IMR-90 (cell line): ENCODE measurements at regions not wholly inside any gene's neighbourhood (a gene's known extent, or its start where the extent isn't known, plus 50 kb on each side); places are given as distances from the start of the nearest gene placed in this dataset.

Experiments used
- ATAC-seq: fragments of 200-7000 bp; cut with Tn5 transposase; 2 replicates; pipeline ENCODE4 v1.9.1; 2020; ENCODE audit warnings: low read depth, mild to moderate bottlenecking, moderate library complexity
- BruUV-seq: library from RNA; stranded (reverse); fragments of 400-500 nt; replicated peaks from 2 replicates; lab custom pipeline; 2021; lab: Mats Ljungman, UMichigan
- CTCF ChIA-PET: fragments of 300-600 bp; formaldehyde crosslinking; extraction: SDS; loops from one replicate; lab custom pipeline; 2021; ENCODE audit warnings: antibody characterized with exemption; lab: Yijun Ruan, JAX
- POLR2A ChIA-PET: fragments of 300-600 bp; sonication (Branson Sonifier 250); formaldehyde crosslinking; loops from one replicate; lab custom pipeline; 2022; ENCODE audit warnings: antibody characterized with exemption; ENCODE audit not compliant: unreplicated experiment; lab: Charles Lee
- DNase-seq: peaks from one replicate; pipeline ENCODE4 v3.0.0; 2013
- H2AFZ ChIP-seq: replicated peaks from 2 replicates; pipeline ENCODE3; 2013; ENCODE audit warnings: low read length, mild to moderate bottlenecking; ENCODE audit not compliant: poor library complexity
- H2AK5ac ChIP-seq: 2 replicates; pipeline ENCODE4 v1.6.1; 2013; ENCODE audit warnings: low read depth, low read length, inconsistent platforms
- H2AK9ac ChIP-seq: replicated peaks from 2 replicates; pipeline ENCODE3; 2013; ENCODE audit warnings: mild to moderate bottlenecking, low read depth, low read length, moderate library complexity; ENCODE audit not compliant: poor library complexity
- H2BK120ac ChIP-seq: 2 replicates; pipeline ENCODE4 v1.6.1; 2013; ENCODE audit warnings: low read depth, low read length, inconsistent platforms
- H2BK15ac ChIP-seq: 3 replicates; pipeline ENCODE4 v1.6.1; 2013; ENCODE audit warnings: low read depth, low read length, inconsistent platforms
- H2BK20ac ChIP-seq: 2 replicates; pipeline ENCODE4 v1.6.1; 2013; ENCODE audit warnings: low read depth, mild to moderate bottlenecking, inconsistent platforms, low read length, moderate library complexity
- H2BK5ac ChIP-seq: 2 replicates; pipeline ENCODE4 v1.6.1; 2013; ENCODE audit warnings: mild to moderate bottlenecking, low read depth, low read length, inconsistent platforms; ENCODE audit not compliant: poor library complexity, severe bottlenecking
- H3K14ac ChIP-seq: replicated peaks from 2 replicates; pipeline ENCODE4 v1.6.1; 2013; ENCODE audit warnings: low read depth, low read length, inconsistent platforms
- H3K18ac ChIP-seq: 2 replicates; pipeline ENCODE4 v1.6.1; 2013; ENCODE audit warnings: low read depth, low read length, control low read depth
- H3K23ac ChIP-seq: 2 replicates; pipeline ENCODE4 v1.6.1; 2013; ENCODE audit warnings: low read depth, low read length, inconsistent platforms
- H3K27ac ChIP-seq: 2 replicates; pipeline ENCODE4 v1.5.1; 2013; ENCODE audit warnings: mild to moderate bottlenecking, control low read depth, low read length; ENCODE audit not compliant: insufficient read depth
- H3K27me3 ChIP-seq: 2 replicates; pipeline ENCODE4 v1.6.1; 2013; ENCODE audit warnings: low read length; ENCODE audit not compliant: control insufficient read depth, insufficient read depth
- H3K36me3 ChIP-seq: 2 replicates; pipeline ENCODE4 v1.6.1; 2013; ENCODE audit warnings: low read length, mixed read lengths; ENCODE audit not compliant: control insufficient read depth, insufficient read depth
- H3K4ac ChIP-seq: 2 replicates; pipeline ENCODE4 v1.6.1; 2013; ENCODE audit warnings: low read depth, low read length, inconsistent platforms
- H3K4me1 ChIP-seq: 2 replicates; pipeline ENCODE4 v1.6.1; 2013; ENCODE audit warnings: low read length, mixed read lengths; ENCODE audit not compliant: control insufficient read depth, insufficient read depth
- H3K4me2 ChIP-seq: 2 replicates; pipeline ENCODE4 v1.6.1; 2013; ENCODE audit warnings: low read depth, mild to moderate bottlenecking, control low read depth, low read length, moderate library complexity
- H3K4me3 ChIP-seq: 2 replicates; pipeline ENCODE4 v1.5.1; 2013; ENCODE audit warnings: low read depth, mild to moderate bottlenecking, control low read depth, low read length, moderate library complexity; ENCODE audit not compliant: insufficient read depth
- H3K56ac ChIP-seq: 2 replicates; pipeline ENCODE4 v1.6.1; 2013; ENCODE audit warnings: low read length, inconsistent platforms; ENCODE audit not compliant: insufficient read depth; ENCODE audit errors: extremely low read depth
- H3K79me1 ChIP-seq, 2 experiments: 2 replicates each; pipeline ENCODE4 v1.6.1; 2013; ENCODE audit warnings: low read length in 2 of 2, inconsistent platforms in 1 of 2, low read depth in 1 of 2
- H3K9ac ChIP-seq: 2 replicates; pipeline ENCODE4 v1.6.1; 2013; ENCODE audit warnings: low read depth, low read length, control low read depth
- H3K9me1 ChIP-seq: 2 replicates; pipeline ENCODE4 v1.6.1; 2013; ENCODE audit warnings: low read length, inconsistent platforms; ENCODE audit not compliant: insufficient read depth
- H3K9me3 ChIP-seq: 2 replicates; pipeline ENCODE4 v1.6.1; 2013; ENCODE audit warnings: low read length; ENCODE audit not compliant: control insufficient read depth, insufficient read depth
- H4K20me1 ChIP-seq: 2 replicates; pipeline ENCODE4 v1.6.1; 2013; ENCODE audit warnings: low read length, inconsistent platforms; ENCODE audit not compliant: insufficient read depth
- H4K5ac ChIP-seq: 2 replicates; pipeline ENCODE4 v1.6.1; 2013; ENCODE audit warnings: mild to moderate bottlenecking, low read depth, low read length, control low read depth
- H4K8ac ChIP-seq, 2 experiments: 2 replicates each; pipeline ENCODE4 v1.6.1; 2013; ENCODE audit warnings: low read depth in 2 of 2, low read length in 2 of 2, control low read depth in 1 of 2, inconsistent platforms in 1 of 2
- H4K91ac ChIP-seq: 2 replicates; pipeline ENCODE4 v1.6.1; 2013; ENCODE audit warnings: low read depth, low read length, inconsistent platforms; ENCODE audit not compliant: insufficient read depth
- NFE2L2 ChIP-seq: fragments of 150-350 bp; IDR thresholded peaks from 2 replicates; pipeline ENCODE4 v1.6.1; 2016; ENCODE audit warnings: low read depth, mild to moderate bottlenecking, low read length
- RAD21 ChIP-seq: IDR thresholded peaks from 2 replicates; pipeline ENCODE4 v1.6.1; 2012; ENCODE audit warnings: low read length, improper control_type of control experiment
- SMC3 ChIP-seq: fragments of 150-350 bp; IDR thresholded peaks from 2 replicates; pipeline ENCODE4 v1.6.1; 2016; ENCODE audit warnings: low read depth, mild to moderate bottlenecking, antibody characterized with exemption, low read length, moderate library complexity
- WGBS, 2 experiments: methylation state at CpG; one replicate each; pipeline versions ENCODE4 v1.1.5 to v1.1.7; 2013; ENCODE audit warnings: missing lambda C conversion rate in 2 of 2; ENCODE audit not compliant: insufficient read length in 1 of 2; ENCODE audit errors: extremely low coverage in 2 of 2; 5-methylcytosine and 5-hydroxymethylcytosine counted together
- dilution Hi-C: fragments of 300-500 bp; cut with HindIII; formaldehyde crosslinking; loops from one replicate; pipeline ENCODE4 v1.14.3; 2018; ENCODE audit warnings: low sequenced_read_pairs; ENCODE audit not compliant: unreplicated experiment
- in situ Hi-C: fragments of 300-500 bp; cut with MboI; formaldehyde crosslinking; loops from 3 replicates; pipeline ENCODE4 v1.14.3; 2019; ENCODE audit warnings: low sequenced_read_pairs, inconsistent platforms, mixed read lengths
- intact Hi-C: fragments of 100-400 bp; cut with micrococcal nuclease; formaldehyde crosslinking; loops from 2 replicates; pipeline ENCODE4 v1.10.0; 2022
- TF ChIP-seq, protein P1 (sequence below): fragments of 150-350 bp; IDR thresholded peaks from 2 replicates; pipeline ENCODE4 v1.6.1; 2016; ENCODE audit warnings: low read depth, mild to moderate bottlenecking, low read length, moderate library complexity, borderline replicate concordance

DNA sequence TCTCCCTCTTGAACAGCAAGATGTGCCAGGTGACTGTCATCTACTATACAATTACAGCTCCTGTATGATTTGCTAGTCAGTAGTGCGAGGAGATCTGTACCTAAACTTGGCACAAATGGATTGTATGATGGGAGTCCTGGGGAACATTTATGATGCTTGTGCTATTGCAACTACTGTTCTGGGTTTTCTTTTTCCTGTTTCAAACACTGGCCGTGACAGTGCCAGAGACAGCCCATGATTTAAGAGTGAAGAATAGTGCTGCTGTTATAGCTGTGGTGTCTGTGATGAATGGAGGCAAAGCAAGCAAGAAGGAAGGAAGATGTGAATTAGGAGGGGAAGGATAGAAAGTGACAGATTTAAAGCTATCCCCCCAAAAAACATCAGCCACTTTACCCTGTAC is 1868.9 kb downstream of the PCDH7 start:
- no TSS peak for BruUV-seq

More for the DNA sequence above, 1868.9 kb downstream of the PCDH7 start:
- H3K14ac ChIP-seq = no peak overlapping the region
- ChIA-PET CTCF (no interaction called here), POLR2A (no interaction called here)
- no peak overlapping the region for H4K5ac ChIP-seq
- H3K9me3 ChIP-seq = peaks cover 2% of the 10 kb centered on the region
- no peak overlapping the region for H2BK5ac ChIP-seq
- H2AK9ac ChIP-seq = no peak overlapping the region
- no peaks in the 10 kb centered on the region for H3K9me1 ChIP-seq
- TF ChIP-seq RAD21 (no peak), NFE2L2 (no peak), SMC3 (no peak)
- TF ChIP-seq, protein P1, sequence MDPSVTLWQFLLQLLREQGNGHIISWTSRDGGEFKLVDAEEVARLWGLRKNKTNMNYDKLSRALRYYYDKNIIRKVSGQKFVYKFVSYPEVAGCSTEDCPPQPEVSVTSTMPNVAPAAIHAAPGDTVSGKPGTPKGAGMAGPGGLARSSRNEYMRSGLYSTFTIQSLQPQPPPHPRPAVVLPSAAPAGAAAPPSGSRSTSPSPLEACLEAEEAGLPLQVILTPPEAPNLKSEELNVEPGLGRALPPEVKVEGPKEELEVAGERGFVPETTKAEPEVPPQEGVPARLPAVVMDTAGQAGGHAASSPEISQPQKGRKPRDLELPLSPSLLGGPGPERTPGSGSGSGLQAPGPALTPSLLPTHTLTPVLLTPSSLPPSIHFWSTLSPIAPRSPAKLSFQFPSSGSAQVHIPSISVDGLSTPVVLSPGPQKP = no peak
- H4K91ac ChIP-seq = no peak overlapping the region
- no peak overlapping the region for H3K4me2 ChIP-seq
- no peak overlapping the region for H3K18ac ChIP-seq
- WGBS, 2 experiments = no CpG with 5 or more reads among the region's 2 CpGs
- dilution Hi-C loops (no loop called here), in situ Hi-C loops (no loop called here), intact Hi-C loops (no loop called here)
- H3K27ac ChIP-seq = no peak overlapping the region
- H3K56ac ChIP-seq = no peak overlapping the region
- H3K79me1 ChIP-seq = no peaks in the 10 kb centered on the region
- no peak overlapping the region for H2BK120ac ChIP-seq
- H3K36me3 ChIP-seq = no peaks in the 10 kb centered on the region
- H3K9ac ChIP-seq = no peak overlapping the region
- H4K20me1 ChIP-seq = no peaks in the 10 kb centered on the region
- H2BK15ac ChIP-seq = no peak overlapping the region
- no peak overlapping the region for H3K23ac ChIP-seq
- no peak for DNase-seq
- H2BK20ac ChIP-seq = no peak overlapping the region
- H2AFZ ChIP-seq = no peak overlapping the region
- H3K4me3 ChIP-seq = no peak overlapping the region
- ATAC-seq = no peak
- no peak overlapping the region for H3K4ac ChIP-seq
- H2AK5ac ChIP-seq = no peak overlapping the region
- H3K27me3 ChIP-seq = no peaks in the 10 kb centered on the region
- H3K4me1 ChIP-seq = no peaks in the 10 kb centered on the region
- H4K8ac ChIP-seq = no peak overlapping the region
